ENCODE measurements at regions not wholly inside any gene's neighbourhood (a gene's known extent, or its start where the extent isn't known, plus 50 kb on each side); places are given as distances from the start of the nearest gene placed in this dataset.

GRCh38 chr6:22424196-22424595, 127.4 kb upstream of the PRL start:
- TF ChIP-seq CTCF (IDR thresholded peaks at IDR 0.05) (no peak), POLR2A (IDR thresholded peaks at IDR 0.05) (no peak)
